ENCODE measurements at regions not wholly inside any gene's neighbourhood (a gene's known extent, or its start where the extent isn't known, plus 50 kb on each side); places are given as distances from the start of the nearest gene placed in this dataset.

GRCh38 chr6:80446454-80447045, 340.1 kb downstream of the BCKDHB start:
- no peak overlapping the region for H3K4me2 ChIP-seq (ENCODE audit: low read length)
- TF ChIP-seq EZH2phosphoT487 (IDR thresholded peaks at IDR 0.05; ENCODE audit: borderline replicate concordance, low read length): no peak
- TF ChIP-seq, protein P1, sequence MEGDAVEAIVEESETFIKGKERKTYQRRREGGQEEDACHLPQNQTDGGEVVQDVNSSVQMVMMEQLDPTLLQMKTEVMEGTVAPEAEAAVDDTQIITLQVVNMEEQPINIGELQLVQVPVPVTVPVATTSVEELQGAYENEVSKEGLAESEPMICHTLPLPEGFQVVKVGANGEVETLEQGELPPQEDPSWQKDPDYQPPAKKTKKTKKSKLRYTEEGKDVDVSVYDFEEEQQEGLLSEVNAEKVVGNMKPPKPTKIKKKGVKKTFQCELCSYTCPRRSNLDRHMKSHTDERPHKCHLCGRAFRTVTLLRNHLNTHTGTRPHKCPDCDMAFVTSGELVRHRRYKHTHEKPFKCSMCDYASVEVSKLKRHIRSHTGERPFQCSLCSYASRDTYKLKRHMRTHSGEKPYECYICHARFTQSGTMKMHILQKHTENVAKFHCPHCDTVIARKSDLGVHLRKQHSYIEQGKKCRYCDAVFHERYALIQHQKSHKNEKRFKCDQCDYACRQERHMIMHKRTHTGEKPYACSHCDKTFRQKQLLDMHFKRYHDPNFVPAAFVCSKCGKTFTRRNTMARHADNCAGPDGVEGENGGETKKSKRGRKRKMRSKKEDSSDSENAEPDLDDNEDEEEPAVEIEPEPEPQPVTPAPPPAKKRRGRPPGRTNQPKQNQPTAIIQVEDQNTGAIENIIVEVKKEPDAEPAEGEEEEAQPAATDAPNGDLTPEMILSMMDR (IDR thresholded peaks at IDR 0.05; ENCODE audit: low read depth, low read length, poor library complexity, severe bottlenecking): no peak
- H3K9me2 ChIP-seq (replicated peaks; ENCODE audit: control insufficient read depth, low read length): no peaks in the 10 kb centered on the region
- no peaks in the 10 kb centered on the region for H3K9me3 ChIP-seq (ENCODE audit: control insufficient read depth, insufficient read depth, low read length)
- no peaks in the 10 kb centered on the region for H3K36me3 ChIP-seq (ENCODE audit: control insufficient read depth, low read length)
- no peak overlapping the region for H3K27ac ChIP-seq (ENCODE audit: low read depth, low read length)
- no peaks in the 10 kb centered on the region for H3K4me1 ChIP-seq (ENCODE audit: control insufficient read depth, low read length)
- H3K27me3 ChIP-seq (ENCODE audit: control insufficient read depth, low read length): no peaks in the 10 kb centered on the region
- no peaks in the 10 kb centered on the region for H3F3A ChIP-seq (ENCODE audit: control insufficient read depth, insufficient read depth)
- no peaks in the 10 kb centered on the region for H4K20me1 ChIP-seq (ENCODE audit: control insufficient read depth, insufficient read depth, low read depth, low read length)
- H3K4me3 ChIP-seq (ENCODE audit: low read length): no peak overlapping the region
- no peaks in the 10 kb centered on the region for H3K79me2 ChIP-seq (ENCODE audit: control insufficient read depth, low read length)

DNA sequence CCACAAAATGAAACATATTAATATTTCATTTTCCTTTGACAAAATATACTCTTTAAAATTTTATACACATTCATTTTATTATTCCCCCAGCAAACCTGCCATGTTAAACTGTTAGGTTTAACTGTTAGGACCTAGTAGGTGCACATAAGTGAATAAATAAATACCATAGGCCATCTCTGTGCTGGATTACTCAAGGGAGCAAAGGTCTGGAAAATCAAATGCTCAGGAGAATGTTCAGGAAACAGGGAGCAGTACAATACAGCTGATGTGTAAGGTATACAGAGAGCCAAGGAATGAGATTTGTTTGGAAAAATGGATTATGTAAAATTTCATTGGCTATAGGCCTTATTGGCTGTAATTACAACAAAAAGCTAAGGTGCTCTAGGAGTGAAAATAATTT, 339.3 kb downstream of the BCKDHB start:
- H3K9me2 ChIP-seq (replicated peaks; ENCODE audit: control insufficient read depth, low read length): no peaks in the 10 kb centered on the region
- no peaks in the 10 kb centered on the region for H3K79me2 ChIP-seq (ENCODE audit: control insufficient read depth, low read length)
- H3F3A ChIP-seq (ENCODE audit: control insufficient read depth, insufficient read depth): no peaks in the 10 kb centered on the region
- H3K9me3 ChIP-seq (ENCODE audit: control insufficient read depth, insufficient read depth, low read length): no peaks in the 10 kb centered on the region
- H4K20me1 ChIP-seq (ENCODE audit: control insufficient read depth, insufficient read depth, low read depth, low read length): no peaks in the 10 kb centered on the region
- TF ChIP-seq, protein P1 (IDR thresholded peaks at IDR 0.05; ENCODE audit: low read depth, low read length, poor library complexity, severe bottlenecking): no peak
- TF ChIP-seq EZH2phosphoT487 (IDR thresholded peaks at IDR 0.05; ENCODE audit: borderline replicate concordance, low read length): no peak
- H3K4me2 ChIP-seq (ENCODE audit: low read length): no peak overlapping the region
- no peaks in the 10 kb centered on the region for H3K27me3 ChIP-seq (ENCODE audit: control insufficient read depth, low read length)
- H3K27ac ChIP-seq (ENCODE audit: low read depth, low read length): no peak overlapping the region
- no peaks in the 10 kb centered on the region for H3K4me1 ChIP-seq (ENCODE audit: control insufficient read depth, low read length)
- H3K4me3 ChIP-seq (ENCODE audit: low read length): no peak overlapping the region
- no peaks in the 10 kb centered on the region for H3K36me3 ChIP-seq (ENCODE audit: control insufficient read depth, low read length)

DNA sequence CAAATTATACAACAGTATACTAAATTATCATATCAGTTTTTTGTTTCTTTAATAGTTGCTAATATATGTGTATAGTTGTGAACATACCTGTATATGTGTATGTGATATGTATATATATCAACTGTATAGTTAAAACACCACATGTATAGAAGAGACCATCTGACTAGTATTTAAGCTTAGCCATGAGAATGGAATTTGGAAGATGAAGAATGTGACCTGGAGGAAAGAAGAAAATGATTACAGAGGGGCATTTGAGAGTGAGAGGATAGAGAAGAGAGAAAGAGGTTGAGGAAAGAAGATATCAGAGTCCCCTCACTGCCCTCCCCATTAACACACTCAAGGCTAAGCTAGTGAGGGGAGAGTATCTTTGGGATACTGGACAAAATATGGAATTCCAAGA, 335.9 kb downstream of the BCKDHB start:
- H3K36me3 ChIP-seq (ENCODE audit: control insufficient read depth, low read length): no peaks in the 10 kb centered on the region
- H3K4me3 ChIP-seq (ENCODE audit: low read length): no peak overlapping the region
- no peaks in the 10 kb centered on the region for H3K27me3 ChIP-seq (ENCODE audit: control insufficient read depth, low read length)
- no peaks in the 10 kb centered on the region for H3K79me2 ChIP-seq (ENCODE audit: control insufficient read depth, low read length)
- H3K27ac ChIP-seq (ENCODE audit: low read depth, low read length): no peak overlapping the region
- no peaks in the 10 kb centered on the region for H4K20me1 ChIP-seq (ENCODE audit: control insufficient read depth, insufficient read depth, low read depth, low read length)
- no peaks in the 10 kb centered on the region for H3K9me3 ChIP-seq (ENCODE audit: control insufficient read depth, insufficient read depth, low read length)
- H3F3A ChIP-seq (ENCODE audit: control insufficient read depth, insufficient read depth): no peaks in the 10 kb centered on the region
- H3K4me1 ChIP-seq (ENCODE audit: control insufficient read depth, low read length): no peaks in the 10 kb centered on the region
- H3K9me2 ChIP-seq (replicated peaks; ENCODE audit: control insufficient read depth, low read length): no peaks in the 10 kb centered on the region
- H3K4me2 ChIP-seq (ENCODE audit: low read length): no peak overlapping the region
- no peak for TF ChIP-seq EZH2phosphoT487 (IDR thresholded peaks at IDR 0.05; ENCODE audit: borderline replicate concordance, low read length)
- TF ChIP-seq, protein P1 (IDR thresholded peaks at IDR 0.05; ENCODE audit: low read depth, low read length, poor library complexity, severe bottlenecking): no peak

All from DOHH2 (cell line).